ENCODE measurements at regions not wholly inside any gene's neighbourhood (a gene's known extent, or its start where the extent isn't known, plus 50 kb on each side); places are given as distances from the start of the nearest gene placed in this dataset.

DNA sequence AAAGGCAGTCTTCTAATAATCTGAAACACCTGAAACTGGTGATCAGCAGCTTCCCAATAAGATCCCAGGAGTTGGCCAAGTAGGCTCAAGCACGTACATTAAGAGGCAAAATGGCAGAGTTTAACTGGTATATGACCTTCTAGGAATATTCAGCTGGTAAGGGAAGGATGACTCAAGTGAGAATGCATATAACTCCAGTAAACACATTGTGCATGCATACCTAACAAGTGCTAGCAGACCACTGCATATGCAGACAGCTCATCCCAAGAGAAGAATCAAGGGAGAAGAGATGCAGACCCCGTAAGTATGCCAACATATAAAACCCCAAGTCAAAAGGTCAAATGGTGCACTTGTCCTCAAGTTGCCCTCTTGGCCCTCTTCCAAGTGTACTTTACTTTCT, 73.0 kb upstream of the ZRANB2 start:
- TF ChIP-seq CTCF (IDR thresholded peaks at IDR 0.05) (no peak), POLR2A (IDR thresholded peaks at IDR 0.05; ENCODE audit: low read depth) (no peak), EP300 (IDR thresholded peaks at IDR 0.05) (no peak), POLR2AphosphoS5 (IDR thresholded peaks at IDR 0.05) (no peak)
